DMS114 treated with DMSO at 0.1 percent for 48 hours (cell line): ENCODE measurements at regions not wholly inside any gene's neighbourhood (a gene's known extent, or its start where the extent isn't known, plus 50 kb on each side); places are given as distances from the start of the nearest gene placed in this dataset.
"Not testable (repeated sequence)": the region's sequence is repeated elsewhere in the genome, so short reads cannot be mapped to it uniquely, and the experiment has no call there.

ENCODE experiments used
- DNase-seq: peaks from one replicate; lab custom pipeline; 2025; ENCODE audit not compliant: unreplicated experiment; lab: John Stamatoyannopoulos, UW

DNA sequence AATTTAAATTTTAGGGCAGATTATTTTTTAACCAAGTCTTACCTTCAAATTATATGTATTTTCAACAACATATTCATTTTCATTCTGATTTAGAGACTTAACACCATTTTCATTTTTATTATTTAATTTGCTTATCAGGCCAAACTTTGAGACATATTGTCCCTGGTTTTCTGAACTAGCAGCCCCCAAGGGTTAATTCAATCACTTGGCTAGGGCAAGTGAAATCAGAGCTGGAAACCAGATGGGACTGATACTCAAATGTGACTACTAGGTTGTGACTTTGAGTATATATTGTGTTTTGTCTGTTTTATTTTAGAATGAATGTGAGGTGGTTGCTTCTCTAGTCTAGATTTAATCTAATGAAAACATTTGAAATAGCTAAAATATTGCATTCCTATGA lies 198.9 kb upstream of the PTGFR start:
- DNase-seq = no peak

DNA sequence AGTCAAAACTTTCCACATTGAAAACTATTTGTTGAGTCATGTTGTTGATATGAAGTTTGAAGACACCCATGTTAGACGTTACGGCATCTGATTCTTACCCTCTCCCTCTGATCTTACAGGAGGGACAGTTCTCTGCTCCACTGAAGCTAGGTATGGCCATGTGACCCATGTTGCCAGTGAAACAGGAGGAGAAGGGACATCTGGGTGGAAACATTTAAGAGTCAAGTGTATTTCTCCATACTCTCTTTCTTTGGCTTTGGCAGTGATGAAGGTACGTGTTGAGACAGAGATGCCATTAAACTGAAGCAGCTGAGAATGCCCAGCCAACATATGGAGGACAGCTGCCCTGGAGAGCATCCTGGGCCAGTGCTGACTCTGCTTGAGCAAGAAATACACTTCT lies 198.4 kb upstream of the PTGFR start:
- DNase-seq = no peak

DNA sequence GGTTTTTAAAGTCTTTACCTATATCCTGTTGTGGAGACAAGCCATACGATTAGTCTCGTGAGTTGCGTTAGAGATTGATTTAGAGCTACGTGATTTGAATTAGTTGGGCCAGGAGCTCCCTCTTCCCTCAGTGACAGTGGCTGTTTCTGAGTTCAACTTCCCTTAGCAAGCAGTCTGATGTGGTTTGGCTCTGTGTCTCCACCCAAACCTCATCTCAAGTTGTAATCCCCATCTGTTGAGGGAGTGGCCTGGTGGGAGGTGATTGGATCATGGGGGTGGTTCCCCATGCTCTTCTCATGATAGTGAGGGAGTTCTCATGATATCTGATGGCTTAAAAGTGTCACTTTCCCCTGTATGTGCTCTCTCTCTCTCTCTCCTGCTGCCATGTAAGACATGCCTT lies 192.9 kb upstream of the PTGFR start:
- no peak for DNase-seq

DNA sequence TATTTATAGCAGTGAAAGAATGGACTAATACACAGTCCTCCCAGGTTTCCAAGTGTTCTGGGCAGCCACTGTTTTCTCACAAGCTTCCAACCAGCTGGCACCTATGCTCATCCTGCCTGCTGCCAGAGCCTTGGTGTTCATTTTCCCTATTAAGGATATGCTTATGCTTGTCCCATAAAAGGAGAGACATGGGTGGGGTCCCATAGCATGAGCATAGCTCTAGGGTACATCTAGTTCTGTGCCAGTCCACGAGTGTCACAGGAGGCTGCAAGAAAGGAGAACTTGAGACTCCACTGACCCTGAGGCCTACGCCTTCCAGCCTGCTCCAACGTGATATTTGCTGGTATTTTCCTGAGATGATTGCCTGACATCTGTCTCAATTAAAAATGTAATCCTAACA lies 192.4 kb upstream of the PTGFR start:
- no peak for DNase-seq

DNA sequence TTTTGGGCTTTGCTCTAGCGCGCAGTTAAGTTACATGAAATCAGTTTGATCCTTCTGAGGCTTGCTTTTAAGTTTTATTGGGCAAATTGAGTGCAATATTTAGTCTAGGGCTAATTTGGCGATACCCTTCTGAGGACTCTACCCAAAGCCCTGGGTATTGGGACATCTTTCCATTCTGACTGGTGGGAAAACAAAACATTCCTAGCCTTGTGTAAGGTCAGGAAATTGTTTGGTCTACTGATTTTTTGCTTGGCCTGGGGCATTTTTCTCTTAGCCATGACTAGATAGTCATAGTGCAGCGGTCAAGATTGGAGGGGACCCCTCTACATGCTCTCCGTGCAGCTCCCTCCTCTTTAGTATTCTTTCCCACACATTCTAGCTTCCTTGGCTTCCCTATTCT lies 189.6 kb upstream of the PTGFR start:
- no peak for DNase-seq

DNA sequence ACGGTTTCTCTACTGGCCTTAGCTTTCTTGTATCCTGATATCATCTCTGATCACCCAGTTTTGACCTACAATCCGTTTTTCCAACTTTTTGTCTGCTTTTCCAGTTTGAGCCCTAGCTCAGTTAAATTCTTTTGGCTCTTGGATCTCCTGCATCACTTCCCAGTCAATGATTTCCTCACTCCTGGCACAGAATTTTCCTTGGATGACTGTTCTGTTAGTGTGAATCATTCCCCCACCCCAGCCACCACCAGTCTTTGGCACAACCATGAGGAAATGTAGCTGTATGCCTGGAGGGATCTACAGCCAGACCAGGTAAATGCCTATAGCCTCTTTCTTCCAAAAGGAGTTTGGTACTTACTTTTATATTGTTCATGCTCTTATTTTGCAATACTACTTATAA lies 187.2 kb upstream of the PTGFR start:
- no peak for DNase-seq

DNA sequence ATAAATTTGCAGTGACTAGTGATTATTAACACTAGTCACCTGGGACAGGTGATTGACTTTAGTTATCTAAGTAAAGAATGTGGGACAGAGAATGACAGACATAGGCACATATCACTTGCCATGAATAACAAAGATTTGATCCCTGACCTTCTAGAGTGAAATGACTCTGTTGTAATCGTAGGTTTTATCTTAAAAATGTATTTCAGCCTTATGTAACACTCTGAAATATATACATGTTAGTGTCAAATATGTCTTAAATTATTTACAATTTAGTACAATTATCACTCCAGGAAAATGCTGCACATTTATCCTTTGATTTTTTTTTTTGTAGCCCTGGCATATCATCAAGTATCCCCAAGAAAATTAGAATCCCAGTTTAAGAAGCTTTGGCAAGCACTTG lies 186.4 kb upstream of the PTGFR start:
- DNase-seq = no peak

DNA sequence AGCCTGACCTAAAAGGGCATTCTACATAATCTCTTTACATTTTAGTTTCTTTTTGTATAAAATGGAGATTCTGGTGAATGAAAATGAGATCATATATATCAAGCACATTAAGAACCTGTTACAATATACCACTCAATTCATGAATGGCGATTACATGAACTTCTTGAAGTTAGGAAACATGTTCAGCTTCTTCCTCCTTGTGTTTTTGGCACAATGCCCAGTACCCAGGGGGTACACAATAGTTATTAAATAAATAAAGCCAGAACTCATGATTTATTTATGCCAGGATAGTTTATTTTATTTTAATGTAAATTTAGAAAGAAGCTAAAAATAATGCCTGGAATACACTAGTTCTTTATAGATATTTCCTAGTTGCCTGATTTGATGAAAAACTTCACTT lies 186.0 kb upstream of the PTGFR start:
- no peak for DNase-seq

DNA sequence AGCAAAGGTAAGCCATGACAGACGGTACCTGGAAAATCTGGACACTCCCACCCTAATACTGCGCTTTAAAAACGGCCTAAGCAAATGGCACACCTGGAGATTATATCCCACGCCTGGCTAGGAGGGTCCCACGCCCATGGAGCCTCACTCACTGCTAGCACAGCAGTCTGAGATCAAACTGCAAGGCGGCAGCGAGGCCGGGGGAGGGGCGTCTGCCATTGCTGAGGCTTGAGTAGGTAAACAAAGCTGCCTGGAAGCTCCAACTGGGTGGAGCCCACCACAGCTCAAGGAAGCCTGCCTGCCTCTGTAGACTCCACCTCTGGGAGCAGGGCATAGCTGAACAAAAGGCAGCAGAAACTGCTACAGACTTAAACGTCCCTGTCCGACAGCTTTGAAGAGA lies 180.5 kb upstream of the PTGFR start:
- DNase-seq = not testable (repeated sequence)

DNA sequence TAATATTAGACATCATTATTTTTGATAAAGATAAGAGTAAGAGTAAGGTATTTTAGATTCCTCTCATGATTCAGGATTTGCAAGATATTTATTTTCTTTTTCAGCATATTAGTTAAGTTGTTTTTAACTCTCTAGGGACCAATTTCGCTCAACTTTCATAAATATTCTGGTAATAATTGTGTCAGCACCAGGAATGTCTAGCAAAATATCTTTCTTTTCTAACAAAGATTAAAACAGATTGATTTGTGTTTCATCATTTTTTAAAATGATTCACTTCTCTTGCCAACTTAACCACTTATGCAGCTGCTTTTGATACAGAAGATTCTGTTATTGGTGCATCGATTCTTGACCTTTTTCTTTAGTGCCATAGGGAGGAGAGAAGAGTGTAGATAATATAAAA lies 172.8 kb upstream of the PTGFR start:
- DNase-seq = no peak

DNA sequence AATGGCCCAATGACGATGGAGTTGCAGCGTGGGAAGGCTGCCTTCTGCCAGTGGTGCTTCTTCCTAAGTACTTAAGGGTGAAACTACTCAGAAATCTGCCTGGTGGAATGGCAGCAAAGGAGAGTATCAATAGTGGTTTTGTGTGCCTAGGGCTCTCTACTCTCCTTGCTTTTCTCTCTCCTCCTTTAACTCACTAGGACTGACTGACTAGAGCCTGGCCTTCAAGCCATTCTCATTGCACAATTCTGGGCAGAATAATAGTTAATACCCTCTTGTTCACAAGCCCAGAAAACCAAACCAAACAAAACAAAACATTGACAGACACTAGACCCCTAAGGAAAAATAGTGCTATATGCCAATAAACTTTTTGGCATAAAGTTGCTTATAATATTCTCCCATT lies 171.2 kb upstream of the PTGFR start:
- DNase-seq = no peak

DNA sequence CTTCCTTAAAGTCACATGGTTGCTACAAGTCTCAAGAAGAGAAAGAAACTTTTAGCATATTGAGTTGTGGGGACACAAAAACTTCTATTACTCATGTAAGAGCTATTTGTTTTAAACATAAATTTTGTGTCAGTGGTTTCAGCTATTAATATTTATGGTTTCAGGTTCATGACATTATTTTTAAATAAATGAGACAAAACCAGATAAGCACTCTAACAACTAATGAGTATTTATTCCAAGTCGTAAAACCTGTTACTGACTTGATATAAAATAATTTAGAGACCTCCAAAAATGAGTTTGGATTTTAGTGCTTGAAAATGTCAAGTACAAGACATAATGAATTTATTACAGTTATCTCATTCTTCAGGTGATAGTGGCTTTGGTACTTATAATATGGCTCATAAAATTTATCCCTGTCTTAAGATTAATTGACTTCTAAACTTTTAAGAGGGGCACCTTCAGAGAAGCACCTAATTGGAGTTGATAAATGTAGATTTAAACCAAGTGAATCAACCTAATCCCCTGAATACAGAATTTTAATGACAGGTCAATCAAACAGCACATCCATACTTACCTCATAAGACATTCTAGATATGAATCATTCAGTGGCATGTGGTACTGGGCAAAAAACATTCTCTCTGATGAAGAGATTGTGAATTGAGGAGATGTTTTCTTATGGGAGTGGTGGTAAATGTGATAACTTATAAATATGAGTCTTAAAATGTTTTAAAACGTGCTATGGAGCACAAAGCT lies 167.7 kb upstream of the PTGFR start:
- no peak for DNase-seq

DNA sequence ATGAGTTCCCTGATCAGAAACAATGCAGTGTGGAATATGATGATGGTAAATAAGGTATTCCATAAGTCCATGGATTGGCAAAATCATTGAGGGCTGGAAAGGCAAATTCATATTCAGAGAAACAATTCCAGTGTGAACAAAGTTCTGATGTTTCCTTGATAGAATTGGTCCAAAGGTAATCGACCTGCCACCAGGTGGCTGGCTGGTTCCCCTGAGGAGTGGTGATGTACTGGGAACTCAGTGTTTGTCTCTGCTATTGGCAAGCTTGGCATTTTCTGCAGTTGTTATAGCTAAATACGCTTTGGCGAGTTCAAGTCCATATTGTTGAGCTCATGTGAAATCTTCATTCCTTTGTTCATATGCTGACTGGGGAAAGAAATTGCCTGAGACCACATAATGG lies 165.5 kb upstream of the PTGFR start:
- no peak for DNase-seq

DNA sequence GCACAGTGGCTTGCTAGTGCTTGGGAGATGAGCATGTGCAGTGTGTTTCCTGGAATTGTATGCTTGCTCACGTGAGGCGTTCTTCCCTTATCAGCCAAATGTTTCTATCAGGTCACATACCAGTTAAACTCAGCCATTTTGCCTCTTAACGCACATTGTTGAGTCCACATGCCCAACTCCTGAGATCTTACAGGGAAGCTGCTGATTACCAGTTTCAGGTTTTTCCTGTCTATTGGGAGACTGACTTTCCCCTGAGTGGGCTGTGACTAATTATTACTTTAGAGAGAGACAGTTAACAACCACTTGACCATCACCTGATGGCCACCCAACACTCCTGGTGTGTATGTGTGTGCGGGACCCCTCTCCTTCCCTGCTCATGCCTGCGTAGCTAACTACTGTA lies 161.3 kb upstream of the PTGFR start:
- no peak for DNase-seq

DNA sequence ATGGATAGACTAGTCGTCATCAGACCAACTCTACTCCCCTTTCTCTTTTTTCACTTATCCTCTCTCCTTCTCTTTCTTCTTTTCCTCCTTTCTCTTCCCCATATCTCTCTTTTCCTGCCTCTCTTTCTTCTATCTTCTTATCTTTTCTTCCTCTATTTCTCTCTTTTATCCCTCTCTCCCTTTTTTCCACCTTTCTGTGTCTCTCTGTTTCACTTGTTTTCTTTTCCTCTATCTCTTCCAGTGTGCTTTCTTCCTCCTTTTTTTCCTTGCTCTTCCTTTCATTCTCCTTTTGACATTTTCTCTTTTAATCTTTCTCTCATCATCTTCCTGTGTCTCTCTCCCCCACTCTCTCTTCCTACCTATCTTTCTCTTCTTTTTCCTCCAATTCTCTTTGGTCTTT lies 159.0 kb upstream of the PTGFR start:
- DNase-seq = no peak

DNA sequence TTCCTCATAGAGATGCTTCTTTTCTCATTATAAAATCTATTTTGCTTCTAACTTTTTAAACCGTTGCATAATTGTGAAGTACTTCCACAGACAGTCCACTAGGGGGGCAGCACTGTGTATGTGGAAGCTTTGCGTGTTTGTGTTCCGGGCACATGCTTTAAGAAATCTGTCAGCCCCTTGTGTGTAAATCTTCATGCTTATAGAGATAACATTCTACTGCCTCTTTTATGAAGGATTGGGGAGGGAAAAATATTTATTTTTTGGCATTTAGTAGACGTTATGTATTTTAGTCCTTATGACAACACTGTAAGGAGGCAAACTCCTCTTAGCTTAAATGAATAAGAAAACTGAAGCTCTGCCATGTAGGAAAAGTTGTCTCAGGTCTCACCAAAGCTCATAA lies 157.3 kb upstream of the PTGFR start:
- peak; percentile 33 for DNase-seq

DNA sequence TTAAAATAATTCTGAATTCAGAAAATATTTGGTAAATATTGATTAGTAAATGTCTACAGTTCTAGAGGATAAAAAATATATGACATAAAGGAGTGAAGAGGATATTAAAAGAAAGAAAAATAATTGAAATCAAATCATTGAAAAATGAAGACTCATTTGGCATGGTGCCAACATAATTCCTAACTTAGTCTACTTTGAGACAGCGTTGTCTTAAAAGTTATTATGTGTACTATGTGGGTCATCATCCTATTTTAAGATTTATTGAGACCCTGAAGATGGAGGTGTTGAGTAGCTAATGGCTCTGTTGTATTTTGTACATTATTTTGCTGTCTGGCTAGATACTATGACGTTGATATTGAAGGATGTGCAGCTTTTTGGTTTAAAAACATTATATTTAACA lies 156.7 kb upstream of the PTGFR start:
- no peak for DNase-seq

DNA sequence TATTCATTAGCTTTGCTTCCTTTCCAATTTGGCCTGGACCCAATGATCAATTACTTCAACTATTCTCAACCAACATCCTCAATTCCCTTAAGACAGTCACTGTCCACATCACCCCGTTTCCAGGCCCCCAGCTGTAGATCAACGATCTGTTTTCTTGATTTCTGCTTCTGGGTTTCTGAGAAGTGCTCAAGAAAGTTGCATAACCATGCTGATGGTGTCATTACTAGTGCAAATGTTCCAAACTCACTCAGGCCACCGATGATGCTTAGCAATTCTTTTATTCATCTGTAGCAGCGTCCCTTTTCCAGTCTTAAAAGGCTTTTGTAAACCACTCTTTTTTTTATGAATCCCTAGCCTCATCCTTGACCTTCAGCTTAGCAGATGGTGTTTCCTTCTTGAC lies 155.8 kb upstream of the PTGFR start:
- DNase-seq = no peak

DNA sequence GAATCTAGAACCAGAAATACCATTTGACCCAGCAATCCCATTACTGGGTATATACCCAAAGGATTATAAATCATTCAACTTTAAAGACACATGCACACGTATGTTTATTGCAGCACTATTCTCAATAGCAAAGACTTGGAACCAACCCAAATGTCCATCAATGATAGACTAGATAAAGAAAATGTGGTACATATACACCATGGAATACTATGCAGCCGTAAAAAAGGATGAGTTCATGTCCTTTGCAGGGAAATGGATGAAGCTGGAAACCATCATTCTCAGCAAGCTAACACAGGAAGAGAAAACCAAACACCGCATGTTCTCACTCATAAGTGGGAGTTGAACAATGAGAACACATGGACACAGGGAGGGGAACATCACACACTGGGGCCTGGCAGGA lies 154.0 kb upstream of the PTGFR start:
- not testable (repeated sequence) for DNase-seq

DNA sequence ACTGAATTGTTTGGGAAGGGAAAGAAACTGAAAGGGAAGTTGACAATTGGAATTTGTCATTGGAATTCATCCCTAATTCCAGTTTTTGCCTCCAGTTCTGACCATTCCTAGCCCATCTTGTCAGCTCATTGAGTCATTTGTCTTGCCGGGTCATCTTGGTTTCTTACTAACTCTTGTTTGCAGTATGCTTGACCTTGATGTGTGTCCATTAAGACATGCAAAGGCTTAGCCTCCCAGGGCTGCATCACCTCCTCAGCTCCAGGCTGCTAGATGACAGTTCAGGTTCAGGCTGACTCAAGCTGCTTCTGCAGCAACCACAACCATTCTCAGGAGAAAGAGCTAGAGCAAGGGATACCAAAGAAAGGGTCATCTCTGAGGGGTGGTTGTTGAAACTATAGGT lies 151.3 kb upstream of the PTGFR start:
- no peak for DNase-seq

DNA sequence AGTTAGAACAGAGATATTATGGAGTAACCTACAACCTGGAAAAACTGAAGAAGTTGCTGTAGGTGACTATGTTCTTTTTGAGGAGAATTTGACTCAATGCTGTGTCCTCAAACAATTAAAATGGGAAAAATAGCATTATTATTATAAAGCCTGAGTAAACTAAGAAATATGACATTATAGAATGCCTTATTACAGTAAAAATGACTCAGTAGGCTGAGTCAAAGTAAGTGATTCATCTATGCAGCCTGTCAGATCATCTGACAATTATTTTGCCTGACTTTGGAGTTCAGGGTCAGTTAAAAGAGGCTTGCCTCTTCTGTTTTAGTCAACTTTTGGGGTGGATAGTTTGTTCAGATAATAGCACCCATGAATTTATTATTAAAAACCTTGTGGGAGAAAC lies 150.8 kb upstream of the PTGFR start:
- no peak for DNase-seq

DNA sequence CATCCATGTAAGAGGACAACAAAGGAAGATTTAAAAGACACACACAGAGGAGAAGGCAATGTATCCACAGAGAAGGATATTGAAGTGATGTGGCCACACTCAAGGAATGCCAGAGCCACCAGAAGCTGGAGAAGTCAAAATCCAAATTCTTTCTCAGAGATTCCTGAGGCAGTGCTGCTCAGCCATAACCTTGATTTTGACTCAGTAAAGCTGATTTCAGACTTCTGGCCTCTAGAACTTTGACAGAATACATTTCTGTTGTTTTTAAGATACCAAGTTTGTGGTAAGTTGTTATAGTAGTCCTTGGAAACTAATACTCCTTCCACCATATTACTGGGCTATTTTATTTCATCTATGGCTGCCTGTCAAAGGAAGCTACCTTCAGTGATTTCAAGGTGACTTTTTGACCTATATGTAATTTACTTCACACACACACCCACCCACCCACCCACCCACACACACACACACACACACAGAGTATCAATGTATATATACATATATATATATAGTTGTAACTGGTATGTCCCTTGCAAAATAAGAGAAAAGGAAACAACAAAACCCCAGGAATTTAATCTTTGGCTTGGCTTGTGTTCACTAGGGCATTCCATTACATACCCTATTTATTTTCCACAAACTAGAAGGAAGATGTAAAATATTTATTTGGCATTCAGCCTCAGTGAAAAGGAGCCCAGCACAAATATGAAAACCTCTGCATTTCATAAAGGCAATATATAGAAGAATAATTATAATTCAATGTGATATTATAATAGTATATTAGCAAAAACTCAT lies 142.1 kb upstream of the PTGFR start:
- DNase-seq = no peak
